Astrocyte of the cerebellum (primary cell): ENCODE measurements at regions not wholly inside any gene's neighbourhood (a gene's known extent, or its start where the extent isn't known, plus 50 kb on each side); places are given as distances from the start of the nearest gene placed in this dataset.

Source experiments
- DNase-seq: peaks from one replicate; pipeline ENCODE4 v3.0.0-alpha.2; 2011; ENCODE audit warnings: low read depth
- H3K4me3 ChIP-seq: 2 replicates; pipeline ENCODE4 v1.5.1; 2011; ENCODE audit warnings: mild to moderate bottlenecking, low read depth, low read length, moderate library complexity
- CTCF ChIP-seq: IDR thresholded peaks from 2 replicates; pipeline ENCODE4 v1.5.1; 2012; ENCODE audit warnings: low read length, low read depth, moderate library complexity, mild to moderate bottlenecking; ENCODE audit errors: missing control alignments
- in situ Hi-C: cut with HindIII; loops from 2 replicates; pipeline ENCODE4 v1.10.0; 2017; ENCODE audit warnings: low sequenced_read_pairs

GRCh38 chr3:5754602-5755001, 567.1 kb downstream of the EDEM1 start:
- TF ChIP-seq CTCF = no peak
- in situ Hi-C loops = no loop called here
- H3K4me3 ChIP-seq = no peak overlapping the region
- no peak for DNase-seq

- in situ Hi-C loops = no loop called here
- DNase-seq = no peak
- H3K4me3 ChIP-seq = no peak overlapping the region
- TF ChIP-seq CTCF = no peak
These were observed 568.9 kb downstream of the EDEM1 start for GRCh38 chr3:5756443-5756842.

- DNase-seq = no peak
- in situ Hi-C loops = no loop called here
- no peak for TF ChIP-seq CTCF
- no peak overlapping the region for H3K4me3 ChIP-seq
These were observed 569.8 kb downstream of the EDEM1 start for GRCh38 chr3:5757213-5757804.

- no peak for TF ChIP-seq CTCF
- no peak for DNase-seq
- in situ Hi-C loops = no loop called here
- no peak overlapping the region for H3K4me3 ChIP-seq
These were observed 571.2 kb downstream of the EDEM1 start for GRCh38 chr3:5758699-5759098.

- TF ChIP-seq CTCF = no peak
- in situ Hi-C loops = no loop called here
- DNase-seq = no peak
These were observed 575.0 kb downstream of the EDEM1 start for GRCh38 chr3:5762506-5762905.

GRCh38 chr3:5766848-5767247, 579.3 kb downstream of the EDEM1 start:
- no peak overlapping the region for H3K4me3 ChIP-seq
- TF ChIP-seq CTCF = no peak
- in situ Hi-C loops = no loop called here
- no peak for DNase-seq

More at GRCh38 chr3:5762506-5762905, 575.0 kb downstream of the EDEM1 start:
- H3K4me3 ChIP-seq = no peak overlapping the region
